GM12891 (cell line): ENCODE measurements at regions not wholly inside any gene's neighbourhood (a gene's known extent, or its start where the extent isn't known, plus 50 kb on each side); places are given as distances from the start of the nearest gene placed in this dataset.

ENCODE experiments used
- POLR2A ChIP-seq: IDR thresholded peaks from 2 replicates; pipeline ENCODE4 v1.6.1; 2011; ENCODE audit warnings: low read depth, low read length, control low read depth
- POLR2AphosphoS5 ChIP-seq: IDR thresholded peaks from 2 replicates; pipeline ENCODE4 v1.6.1; 2011; ENCODE audit warnings: low read depth, low read length, control low read depth
- SPI1 ChIP-seq: IDR thresholded peaks from 2 replicates; pipeline ENCODE4 v1.6.1; 2011; ENCODE audit warnings: low read depth, low read length, control low read depth

DNA sequence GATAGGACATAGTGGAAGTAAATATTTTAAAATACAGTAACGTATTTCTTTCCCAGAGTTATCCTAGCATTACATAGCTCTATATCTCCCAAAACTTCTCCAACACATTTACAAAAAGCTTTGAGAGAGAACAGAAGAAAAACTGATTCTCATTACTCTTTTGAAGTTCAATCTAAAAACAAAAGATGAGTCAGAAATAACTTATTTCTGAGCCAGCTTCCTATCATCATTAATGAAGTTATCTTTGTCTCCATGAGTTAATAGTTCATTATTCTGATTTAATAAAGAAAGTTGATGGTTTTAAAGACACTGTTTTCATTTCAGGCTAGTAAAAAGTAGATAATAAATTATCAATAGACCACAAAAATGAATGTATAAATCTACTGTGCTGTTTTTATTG is 446.7 kb upstream of the SPRY2 start:
- TF ChIP-seq POLR2AphosphoS5 (no peak), SPI1 (no peak), POLR2A (no peak)
